Fibroblast of pulmonary artery (primary cell): ENCODE measurements at regions not wholly inside any gene's neighbourhood (a gene's known extent, or its start where the extent isn't known, plus 50 kb on each side); places are given as distances from the start of the nearest gene placed in this dataset.

Experiments used
- DNase-seq: peaks from one replicate; pipeline ENCODE4 v3.0.0-alpha.2; 2010; ENCODE audit warnings: low read depth
- H3K4me3 ChIP-seq: replicated peaks from 2 replicates; pipeline ENCODE4 v1.5.1; 2011; ENCODE audit warnings: low read depth, mild to moderate bottlenecking, control low read depth, low read length, moderate library complexity
- CTCF ChIP-seq: IDR thresholded peaks from 2 replicates; pipeline ENCODE4 v1.5.1; 2011; ENCODE audit warnings: mild to moderate bottlenecking, control low read depth, low read length, inconsistent platforms; ENCODE audit errors: missing control alignments

DNA sequence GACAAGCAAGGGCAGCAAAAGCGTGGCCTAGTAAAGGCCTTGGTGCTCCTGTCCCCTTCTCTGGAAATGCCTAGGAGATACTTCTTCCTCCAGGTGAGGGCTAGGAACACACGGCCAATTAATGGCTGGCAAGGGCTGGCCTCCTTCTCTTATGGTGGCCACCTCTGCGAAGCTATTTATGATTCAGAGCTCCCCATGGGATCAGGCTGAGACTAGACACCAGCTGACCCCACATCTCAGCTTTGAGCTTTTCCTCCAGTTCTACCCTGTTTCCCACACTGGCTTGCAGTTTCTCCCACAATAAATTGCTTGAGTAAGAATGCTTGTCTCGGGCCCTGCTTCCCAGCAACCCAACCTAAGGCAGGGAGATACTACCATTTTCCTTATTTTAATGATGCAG lies 53.7 kb downstream of the CAMK2N1 start:
- no peak for TF ChIP-seq CTCF
- H3K4me3 ChIP-seq: no peak overlapping the region

DNA sequence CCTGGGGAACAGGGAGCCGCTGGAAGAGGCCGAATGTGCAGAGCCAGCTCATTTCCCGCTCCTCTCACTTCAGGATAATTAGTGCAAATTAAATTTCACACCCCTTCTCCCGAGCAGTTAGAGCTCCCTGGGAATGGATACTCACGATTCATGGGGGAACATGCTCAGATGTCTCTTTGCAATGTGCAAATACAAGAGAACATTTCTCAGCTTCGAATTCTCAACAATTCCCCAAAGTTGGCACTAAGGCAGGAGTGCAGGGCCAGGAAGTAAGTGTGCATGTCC lies 54.9 kb downstream of the CAMK2N1 start:
- TF ChIP-seq CTCF: no peak
- no peak overlapping the region for H3K4me3 ChIP-seq

More for the DNA sequence above, 53.7 kb downstream of the CAMK2N1 start:
- no peak for DNase-seq

GRCh38 chr1:20430355-20431175 lies 55.4 kb downstream of the CAMK2N1 start:
- peak; percentile 34 for DNase-seq
- TF ChIP-seq CTCF: peak; percentile 86

More for the DNA sequence above, 54.9 kb downstream of the CAMK2N1 start:
- DNase-seq: no peak

DNA sequence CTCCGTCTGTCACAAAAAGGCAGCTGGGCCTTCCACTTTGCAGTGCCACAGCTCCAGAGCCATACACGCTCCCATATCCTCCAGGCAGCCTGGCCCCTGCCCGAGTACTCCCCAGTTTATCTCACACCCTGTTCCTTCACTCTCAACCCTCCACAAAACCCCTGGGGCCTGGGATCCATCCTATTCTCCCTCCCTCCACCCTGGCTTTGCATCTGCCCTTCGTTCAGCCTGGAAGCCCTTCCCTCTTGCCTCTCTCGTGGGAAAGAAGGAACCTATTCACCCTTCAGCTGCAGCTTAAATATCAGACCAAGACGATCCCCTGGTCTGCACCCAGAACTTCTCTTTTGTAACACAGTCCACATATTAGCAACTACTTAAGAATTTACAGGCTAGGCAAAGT lies 56.7 kb downstream of the CAMK2N1 start:
- TF ChIP-seq CTCF: no peak
- peak; percentile 8 for DNase-seq
- H3K4me3 ChIP-seq: no peak overlapping the region

More at GRCh38 chr1:20430355-20431175, 55.4 kb downstream of the CAMK2N1 start:
- H3K4me3 ChIP-seq: no peak overlapping the region

DNA sequence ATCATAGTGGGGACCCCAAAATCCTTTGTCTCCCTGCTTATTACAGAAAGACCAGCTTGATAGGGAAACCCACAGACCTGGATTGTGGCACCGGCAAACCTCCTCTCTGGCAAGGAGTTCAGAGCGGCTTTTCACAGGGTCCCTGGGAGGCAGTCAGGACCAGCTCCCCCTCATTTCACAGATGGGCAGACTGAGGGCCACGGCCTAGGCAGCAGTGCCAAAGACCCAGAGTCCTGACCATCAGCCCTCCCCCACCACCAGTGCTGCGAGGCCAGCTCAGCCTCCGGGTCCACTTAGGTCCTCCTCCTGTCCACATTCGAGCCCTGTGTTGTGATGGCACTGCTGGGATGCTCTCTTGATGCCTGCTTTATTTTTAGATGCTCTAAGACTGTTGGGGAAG lies 57.2 kb downstream of the CAMK2N1 start:
- no peak for TF ChIP-seq CTCF
- no peak overlapping the region for H3K4me3 ChIP-seq
- no peak for DNase-seq

DNA sequence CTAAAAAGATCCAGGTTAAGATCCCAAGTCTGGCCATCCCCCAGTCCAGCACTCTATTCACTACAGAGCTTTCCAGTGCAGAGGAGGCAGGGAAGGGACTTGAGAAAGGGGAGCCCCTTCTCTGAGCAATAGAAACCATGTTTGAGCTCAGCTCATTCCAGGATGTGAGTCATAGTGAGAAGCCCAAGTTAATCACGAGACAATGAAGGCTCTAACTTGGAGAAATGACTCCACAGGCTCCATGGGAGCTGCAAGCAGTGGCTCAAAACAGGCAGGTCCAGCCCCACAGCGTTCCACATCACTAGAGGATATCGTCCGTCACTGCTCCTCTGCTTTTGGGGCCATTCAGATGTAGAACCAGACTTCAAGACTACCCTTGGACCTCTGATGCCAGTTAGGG lies 59.1 kb downstream of the CAMK2N1 start:
- no peak for TF ChIP-seq CTCF
- no peak overlapping the region for H3K4me3 ChIP-seq
- DNase-seq: peak; percentile 86

DNA sequence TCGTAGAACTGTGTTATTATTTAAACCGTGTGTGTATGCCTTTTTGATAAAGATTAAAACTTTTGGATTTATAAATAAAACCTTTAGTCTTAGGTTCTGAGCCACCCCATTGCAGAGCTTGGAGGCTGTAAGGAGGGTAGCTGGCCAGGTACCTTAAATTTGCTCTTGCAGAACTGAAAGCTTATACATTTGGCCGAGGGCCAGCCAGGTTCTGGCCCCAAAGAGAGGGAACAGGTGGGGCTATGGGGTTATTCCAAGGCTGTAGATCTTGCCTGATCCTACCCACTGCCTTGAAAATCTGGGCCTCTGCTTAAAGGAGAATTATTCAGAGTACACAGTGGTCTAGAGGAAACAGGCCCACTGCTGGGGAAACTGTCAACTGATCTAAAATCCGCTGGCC lies 59.6 kb downstream of the CAMK2N1 start:
- DNase-seq: no peak
- no peak for TF ChIP-seq CTCF
- H3K4me3 ChIP-seq: no peak overlapping the region
